ENCODE measurements at regions not wholly inside any gene's neighbourhood (a gene's known extent, or its start where the extent isn't known, plus 50 kb on each side); places are given as distances from the start of the nearest gene placed in this dataset.

- H3K36me3 Mint-ChIP-seq (ENCODE audit: insufficient read depth, unreplicated experiment), result no peaks in the 10 kb centered on the region
- POLR2A ChIA-PET, result no interaction called here
- CTCF ChIA-PET, result no interaction called here
- H3K4me3 Mint-ChIP-seq (ENCODE audit: unreplicated experiment), result no peak overlapping the region
- no peak overlapping the region for H3K27ac Mint-ChIP-seq (ENCODE audit: low read depth, unreplicated experiment)
- peaks cover 12% of the 10 kb centered on the region for H3K9me3 Mint-ChIP-seq (ENCODE audit: unreplicated experiment)
- no peak for DNase-seq (ENCODE audit: unreplicated experiment)
- intact Hi-C loops (cut with micrococcal nuclease), result no loop called here
- H3K4me1 Mint-ChIP-seq (ENCODE audit: insufficient read depth, unreplicated experiment), result no peaks in the 10 kb centered on the region
- no peak for TF ChIP-seq CTCF (IDR thresholded peaks at IDR 0.05; ENCODE audit: unreplicated experiment)
- peaks cover 41% of the 10 kb centered on the region for H3K27me3 Mint-ChIP-seq (ENCODE audit: insufficient read depth, unreplicated experiment)
- BruUV-seq (replicated peaks), result no TSS peak
Measured at GRCh38 chr3:168736202-168736601, 640.5 kb upstream of the GOLIM4 start.

GRCh38 chr3:168730073-168730472 lies 634.3 kb upstream of the GOLIM4 start:
- peaks cover 10% of the 10 kb centered on the region for H3K9me3 Mint-ChIP-seq (ENCODE audit: unreplicated experiment)
- H3K4me3 Mint-ChIP-seq (ENCODE audit: unreplicated experiment), result no peak overlapping the region
- CTCF ChIA-PET, result no interaction called here
- no peaks in the 10 kb centered on the region for H3K4me1 Mint-ChIP-seq (ENCODE audit: insufficient read depth, unreplicated experiment)
- no TSS peak for BruUV-seq (replicated peaks)
- DNase-seq (ENCODE audit: unreplicated experiment), result no peak
- H3K27me3 Mint-ChIP-seq (ENCODE audit: insufficient read depth, unreplicated experiment), result peaks cover 38% of the 10 kb centered on the region
- H3K27ac Mint-ChIP-seq (ENCODE audit: low read depth, unreplicated experiment), result no peak overlapping the region
- intact Hi-C loops (cut with micrococcal nuclease), result no loop called here
- POLR2A ChIA-PET, result no interaction called here
- no peak for TF ChIP-seq CTCF (IDR thresholded peaks at IDR 0.05; ENCODE audit: unreplicated experiment)
- H3K36me3 Mint-ChIP-seq (ENCODE audit: insufficient read depth, unreplicated experiment), result no peaks in the 10 kb centered on the region

GRCh38 chr3:168722091-168722490 lies 626.4 kb upstream of the GOLIM4 start:
- no peak for TF ChIP-seq CTCF (IDR thresholded peaks at IDR 0.05; ENCODE audit: unreplicated experiment)
- Mint-ChIP-seq H3K27me3 (ENCODE audit: insufficient read depth, unreplicated experiment) (peaks cover 49% of the 10 kb centered on the region), H3K4me1 (ENCODE audit: insufficient read depth, unreplicated experiment) (no peaks in the 10 kb centered on the region), H3K27ac (ENCODE audit: low read depth, unreplicated experiment) (no peak overlapping the region), H3K4me3 (ENCODE audit: unreplicated experiment) (no peak overlapping the region), H3K9me3 (ENCODE audit: unreplicated experiment) (no peaks in the 10 kb centered on the region), H3K36me3 (ENCODE audit: insufficient read depth, unreplicated experiment) (no peaks in the 10 kb centered on the region)
- ChIA-PET CTCF (no interaction called here), POLR2A (no interaction called here)
- no peak for DNase-seq (ENCODE audit: unreplicated experiment)
- intact Hi-C loops (cut with micrococcal nuclease), result no loop called here
- no TSS peak for BruUV-seq (replicated peaks)

GRCh38 chr3:168714609-168715240 lies 619.0 kb upstream of the GOLIM4 start:
- no peak overlapping the region for H3K27ac Mint-ChIP-seq (ENCODE audit: low read depth, unreplicated experiment)
- H3K4me3 Mint-ChIP-seq (ENCODE audit: unreplicated experiment), result no peak overlapping the region
- intact Hi-C loops (cut with micrococcal nuclease), result no loop called here
- H3K36me3 Mint-ChIP-seq (ENCODE audit: insufficient read depth, unreplicated experiment), result no peaks in the 10 kb centered on the region
- ChIA-PET POLR2A (no interaction called here), CTCF (no interaction called here)
- peaks cover 66% of the 10 kb centered on the region for H3K27me3 Mint-ChIP-seq (ENCODE audit: insufficient read depth, unreplicated experiment)
- no TSS peak for BruUV-seq (replicated peaks)
- H3K4me1 Mint-ChIP-seq (ENCODE audit: insufficient read depth, unreplicated experiment), result no peaks in the 10 kb centered on the region
- H3K9me3 Mint-ChIP-seq (ENCODE audit: unreplicated experiment), result no peaks in the 10 kb centered on the region
- no peak for TF ChIP-seq CTCF (IDR thresholded peaks at IDR 0.05; ENCODE audit: unreplicated experiment)
- DNase-seq (ENCODE audit: unreplicated experiment), result no peak
